ENCODE measurements at regions not wholly inside any gene's neighbourhood (a gene's known extent, or its start where the extent isn't known, plus 50 kb on each side); places are given as distances from the start of the nearest gene placed in this dataset.

- H3K9me3 ChIP-seq (replicated peaks): no peaks in the 10 kb centered on the region
- no peak overlapping the region for H3K27ac ChIP-seq (replicated peaks)
- no peak overlapping the region for H3K4me3 ChIP-seq
- no peaks in the 10 kb centered on the region for H3K4me1 ChIP-seq
- H3K27me3 ChIP-seq (ENCODE audit: low read depth): peaks cover 72% of the 10 kb centered on the region
- DNase-seq: no peak
- intact Hi-C loops (cut with micrococcal nuclease): no loop called here
- H3K36me3 ChIP-seq: no peaks in the 10 kb centered on the region
- TF ChIP-seq, protein P1, sequence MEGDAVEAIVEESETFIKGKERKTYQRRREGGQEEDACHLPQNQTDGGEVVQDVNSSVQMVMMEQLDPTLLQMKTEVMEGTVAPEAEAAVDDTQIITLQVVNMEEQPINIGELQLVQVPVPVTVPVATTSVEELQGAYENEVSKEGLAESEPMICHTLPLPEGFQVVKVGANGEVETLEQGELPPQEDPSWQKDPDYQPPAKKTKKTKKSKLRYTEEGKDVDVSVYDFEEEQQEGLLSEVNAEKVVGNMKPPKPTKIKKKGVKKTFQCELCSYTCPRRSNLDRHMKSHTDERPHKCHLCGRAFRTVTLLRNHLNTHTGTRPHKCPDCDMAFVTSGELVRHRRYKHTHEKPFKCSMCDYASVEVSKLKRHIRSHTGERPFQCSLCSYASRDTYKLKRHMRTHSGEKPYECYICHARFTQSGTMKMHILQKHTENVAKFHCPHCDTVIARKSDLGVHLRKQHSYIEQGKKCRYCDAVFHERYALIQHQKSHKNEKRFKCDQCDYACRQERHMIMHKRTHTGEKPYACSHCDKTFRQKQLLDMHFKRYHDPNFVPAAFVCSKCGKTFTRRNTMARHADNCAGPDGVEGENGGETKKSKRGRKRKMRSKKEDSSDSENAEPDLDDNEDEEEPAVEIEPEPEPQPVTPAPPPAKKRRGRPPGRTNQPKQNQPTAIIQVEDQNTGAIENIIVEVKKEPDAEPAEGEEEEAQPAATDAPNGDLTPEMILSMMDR (IDR thresholded peaks at IDR 0.05; ENCODE audit: borderline replicate concordance): no peak
Measured at GRCh38 chr12:111149299-111149698, 219.6 kb downstream of the PHETA1 start.

- Histone ChIP-seq H3K36me3 (no peaks in the 10 kb centered on the region), H3K27ac (replicated peaks) (no peak overlapping the region), H3K9me3 (replicated peaks) (no peaks in the 10 kb centered on the region), H3K4me3 (no peak overlapping the region), H3K4me1 (no peaks in the 10 kb centered on the region), H3K27me3 (ENCODE audit: low read depth) (peaks cover 68% of the 10 kb centered on the region)
- intact Hi-C loops (cut with micrococcal nuclease): no loop called here
- no peak for DNase-seq
- TF ChIP-seq, protein P1 (IDR thresholded peaks at IDR 0.05; ENCODE audit: borderline replicate concordance): no peak
Measured at GRCh38 chr12:111148005-111148404, 220.9 kb downstream of the PHETA1 start.

GRCh38 chr12:111143271-111143670, 222.9 kb upstream of the MYL2 start:
- no peaks in the 10 kb centered on the region for H3K9me3 ChIP-seq (replicated peaks)
- TF ChIP-seq, protein P1 (IDR thresholded peaks at IDR 0.05; ENCODE audit: borderline replicate concordance): no peak
- H3K27ac ChIP-seq (replicated peaks): no peak overlapping the region
- H3K4me3 ChIP-seq: no peak overlapping the region
- intact Hi-C loops (cut with micrococcal nuclease): no loop called here
- no peak for DNase-seq
- no peaks in the 10 kb centered on the region for H3K36me3 ChIP-seq
- no peaks in the 10 kb centered on the region for H3K4me1 ChIP-seq
- H3K27me3 ChIP-seq (ENCODE audit: low read depth): peaks cover 56% of the 10 kb centered on the region

GRCh38 chr12:111141205-111141604, 220.8 kb upstream of the MYL2 start:
- TF ChIP-seq, protein P1 (IDR thresholded peaks at IDR 0.05; ENCODE audit: borderline replicate concordance): no peak
- intact Hi-C loops (cut with micrococcal nuclease): no loop called here
- Histone ChIP-seq H3K27me3 (ENCODE audit: low read depth) (peaks cover 56% of the 10 kb centered on the region), H3K4me3 (no peak overlapping the region), H3K4me1 (no peaks in the 10 kb centered on the region), H3K27ac (replicated peaks) (no peak overlapping the region), H3K9me3 (replicated peaks) (no peaks in the 10 kb centered on the region), H3K36me3 (no peaks in the 10 kb centered on the region)
- DNase-seq: no peak

- H3K4me1 ChIP-seq: no peaks in the 10 kb centered on the region
- peaks cover 50% of the 10 kb centered on the region for H3K27me3 ChIP-seq (ENCODE audit: low read depth)
- no peak for DNase-seq
- intact Hi-C loops (cut with micrococcal nuclease): no loop called here
- TF ChIP-seq, protein P1 (IDR thresholded peaks at IDR 0.05; ENCODE audit: borderline replicate concordance): no peak
- H3K4me3 ChIP-seq: no peak overlapping the region
- no peaks in the 10 kb centered on the region for H3K36me3 ChIP-seq
- peaks cover 4% of the 10 kb centered on the region for H3K9me3 ChIP-seq (replicated peaks)
- no peak overlapping the region for H3K27ac ChIP-seq (replicated peaks)
Measured at GRCh38 chr12:111138016-111138415, 217.6 kb upstream of the MYL2 start.

Measured in left ventricle myocardium inferior (tissue), 1 donor.